A549 (cell line): ENCODE measurements at regions not wholly inside any gene's neighbourhood (a gene's known extent, or its start where the extent isn't known, plus 50 kb on each side); places are given as distances from the start of the nearest gene placed in this dataset.

Experiments
- ATOH8 ChIP-seq: fragments of 250-450 bp; sonication (Bioruptor Pico); IDR thresholded peaks from 2 replicates; pipeline ENCODE4 v1.5.0; 2020; ENCODE audit warnings: low read depth, mild to moderate bottlenecking, moderate library complexity
- CTCF ChIP-seq: fragments of >200 bp; sonication (Bioruptor Twin); formaldehyde crosslinking; IDR thresholded peaks from 3 replicates; pipeline ENCODE4 v1.5.1; 2016
- POLR2A ChIP-seq: IDR thresholded peaks from 2 replicates; pipeline ENCODE4 v1.6.1; 2012; ENCODE audit warnings: mild to moderate bottlenecking, low read length

GRCh38 chr6:227074-227782 is 65.1 kb upstream of the DUSP22 start:
- TF ChIP-seq POLR2A: no peak
- no peak for TF ChIP-seq CTCF
- no peak for TF ChIP-seq ATOH8 (CRISPR knock-in tag)
